A673 (cell line): ENCODE measurements at regions not wholly inside any gene's neighbourhood (a gene's known extent, or its start where the extent isn't known, plus 50 kb on each side); places are given as distances from the start of the nearest gene placed in this dataset.

Experiments used
- BruUV-seq: library from RNA; stranded (reverse); fragments of 400-500 nt; replicated peaks from 2 replicates; lab custom pipeline; 2021; lab: Mats Ljungman, UMichigan
- CTCF ChIA-PET: fragments of 300-600 bp; sonication (Branson Sonifier 250); formaldehyde crosslinking; loops from one replicate; lab custom pipeline; 2022; ENCODE audit warnings: antibody characterized with exemption; lab: Charles Lee
- POLR2A ChIA-PET: fragments of 300-600 bp; sonication (Branson Sonifier 250); formaldehyde crosslinking; loops from one replicate; lab custom pipeline; 2022; ENCODE audit warnings: antibody characterized with exemption; ENCODE audit not compliant: low non-redundant PET; lab: Charles Lee
- DNase-seq: peaks from one replicate; pipeline ENCODE4 v3.0.0-alpha.2; 2015; ENCODE audit warnings: low spot score
- H3K27ac ChIP-seq: fragments of 200-600 bp; sonication (generic); 2 replicates; pipeline ENCODE4 v1.5.1; 2016; ENCODE audit warnings: mixed run types, low read depth, mild to moderate bottlenecking, mixed read lengths, antibody characterized with exemption, low read length; ENCODE audit not compliant: poor library complexity, severe bottlenecking
- H3K27me3 ChIP-seq: fragments of 200-600 bp; sonication (generic); replicated peaks from 2 replicates; pipeline ENCODE4 v1.6.1; 2017; ENCODE audit warnings: mixed run types, low read depth, mild to moderate bottlenecking, mixed read lengths, antibody characterized with exemption, low read length; ENCODE audit not compliant: insufficient read depth, poor library complexity
- H3K36me3 ChIP-seq: fragments of 200-600 bp; sonication (generic); 2 replicates; pipeline ENCODE4 v1.6.1; 2016; ENCODE audit warnings: mixed run types, mild to moderate bottlenecking, mixed read lengths, antibody characterized with exemption, low read length; ENCODE audit not compliant: insufficient read depth, poor library complexity, severe bottlenecking
- H3K4me1 ChIP-seq: fragments of 200-600 bp; sonication (generic); 2 replicates; pipeline ENCODE4 v1.6.1; 2017; ENCODE audit warnings: mixed run types, mild to moderate bottlenecking, mixed read lengths, antibody characterized with exemption, low read length; ENCODE audit not compliant: insufficient read depth, poor library complexity, severe bottlenecking
- H3K4me3 ChIP-seq: fragments of 200-600 bp; sonication (generic); 2 replicates; pipeline ENCODE4 v1.5.1; 2016; ENCODE audit warnings: low read depth, mixed run types, mild to moderate bottlenecking, mixed read lengths, low read length; ENCODE audit not compliant: poor library complexity, severe bottlenecking
- H3K9me3 ChIP-seq: fragments of 200-600 bp; sonication (generic); 2 replicates; pipeline ENCODE4 v1.6.1; 2016; ENCODE audit warnings: mixed run types, low read depth, mild to moderate bottlenecking, mixed read lengths, antibody characterized with exemption, low read length; ENCODE audit not compliant: poor library complexity, severe bottlenecking
- EZH2 ChIP-seq: fragments of 200-600 bp; sonication (generic); IDR thresholded peaks from 2 replicates; pipeline ENCODE4 v1.6.1; 2017; ENCODE audit warnings: borderline replicate concordance, low read depth, mild to moderate bottlenecking, mixed read lengths, antibody characterized with exemption, low read length; ENCODE audit not compliant: poor library complexity, severe bottlenecking
- intact Hi-C: fragments of 100-400 bp; cut with micrococcal nuclease; formaldehyde crosslinking; loops from one replicate; pipeline ENCODE4 v1.10.0; 2022; ENCODE audit not compliant: unreplicated experiment
- TF ChIP-seq, protein P1 (sequence below): fragments of 300-800, 200-600 bp; sonication (generic); conservative IDR thresholded peaks from 2 replicates; pipeline ENCODE4 v1.5.1; 2017; ENCODE audit warnings: low read depth, mild to moderate bottlenecking, antibody characterized with exemption, low read length, moderate library complexity, mixed read lengths

DNA sequence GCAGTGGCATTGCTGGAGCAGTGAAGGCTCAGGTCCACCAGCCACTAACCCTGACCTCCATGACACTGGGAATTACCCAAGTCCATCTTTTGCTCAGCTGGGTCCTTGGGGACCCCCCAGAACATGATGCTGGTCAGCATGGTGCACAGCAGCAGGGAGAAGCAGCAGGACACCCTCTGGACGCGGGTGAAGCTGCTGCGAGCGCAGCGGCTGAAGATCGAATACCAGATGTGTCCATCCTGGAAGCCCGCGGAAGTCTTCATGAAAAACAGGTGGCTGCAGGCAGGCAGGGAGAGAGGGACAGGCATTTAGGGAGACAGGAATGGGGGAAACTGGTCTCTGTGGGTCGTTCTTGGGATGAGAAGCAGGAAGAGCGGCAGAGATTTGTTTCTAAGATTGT is 53.4 kb upstream of the GCSH start:
- BruUV-seq, result no TSS peak
- Histone ChIP-seq H3K36me3 (no peaks in the 10 kb centered on the region), H3K4me1 (no peaks in the 10 kb centered on the region), H3K4me3 (no peak overlapping the region), H3K27me3 (peaks cover 14% of the 10 kb centered on the region), H3K27ac (no peak overlapping the region), H3K9me3 (no peaks in the 10 kb centered on the region)
- ChIA-PET POLR2A (no interaction called here), CTCF (no interaction called here)
- intact Hi-C loops, result no loop called here
- no peak for TF ChIP-seq EZH2
- TF ChIP-seq, protein P1, sequence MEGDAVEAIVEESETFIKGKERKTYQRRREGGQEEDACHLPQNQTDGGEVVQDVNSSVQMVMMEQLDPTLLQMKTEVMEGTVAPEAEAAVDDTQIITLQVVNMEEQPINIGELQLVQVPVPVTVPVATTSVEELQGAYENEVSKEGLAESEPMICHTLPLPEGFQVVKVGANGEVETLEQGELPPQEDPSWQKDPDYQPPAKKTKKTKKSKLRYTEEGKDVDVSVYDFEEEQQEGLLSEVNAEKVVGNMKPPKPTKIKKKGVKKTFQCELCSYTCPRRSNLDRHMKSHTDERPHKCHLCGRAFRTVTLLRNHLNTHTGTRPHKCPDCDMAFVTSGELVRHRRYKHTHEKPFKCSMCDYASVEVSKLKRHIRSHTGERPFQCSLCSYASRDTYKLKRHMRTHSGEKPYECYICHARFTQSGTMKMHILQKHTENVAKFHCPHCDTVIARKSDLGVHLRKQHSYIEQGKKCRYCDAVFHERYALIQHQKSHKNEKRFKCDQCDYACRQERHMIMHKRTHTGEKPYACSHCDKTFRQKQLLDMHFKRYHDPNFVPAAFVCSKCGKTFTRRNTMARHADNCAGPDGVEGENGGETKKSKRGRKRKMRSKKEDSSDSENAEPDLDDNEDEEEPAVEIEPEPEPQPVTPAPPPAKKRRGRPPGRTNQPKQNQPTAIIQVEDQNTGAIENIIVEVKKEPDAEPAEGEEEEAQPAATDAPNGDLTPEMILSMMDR, result no peak
- no peak for DNase-seq

DNA sequence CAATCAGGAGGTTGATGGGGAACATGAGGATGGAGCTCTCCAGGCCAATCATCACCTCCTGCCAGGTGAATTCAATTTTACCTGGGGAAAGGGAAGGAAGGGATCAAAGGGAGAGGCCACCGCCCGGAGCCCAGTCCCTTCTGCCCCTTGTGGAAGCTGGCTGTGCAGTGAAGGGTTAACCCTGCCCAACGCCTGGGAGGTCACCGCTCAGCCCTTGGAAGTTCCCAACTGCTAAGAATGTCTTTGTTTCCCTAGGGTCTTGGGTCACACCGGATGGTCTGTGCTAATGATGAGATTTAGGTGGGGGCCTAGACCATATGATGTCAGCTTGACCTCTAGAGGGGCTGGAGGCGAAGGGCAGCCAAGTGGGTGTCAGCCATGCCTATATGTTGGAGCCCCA is 52.1 kb upstream of the GCSH start:
- no peaks in the 10 kb centered on the region for H3K9me3 ChIP-seq
- peaks cover 14% of the 10 kb centered on the region for H3K27me3 ChIP-seq
- H3K36me3 ChIP-seq, result no peaks in the 10 kb centered on the region
- ChIA-PET POLR2A (no interaction called here), CTCF (no interaction called here)
- BruUV-seq, result no TSS peak
- intact Hi-C loops, result no loop called here
- H3K4me3 ChIP-seq, result no peak overlapping the region
- DNase-seq, result no peak
- H3K4me1 ChIP-seq, result no peaks in the 10 kb centered on the region
- TF ChIP-seq EZH2, result no peak
- TF ChIP-seq, protein P1, result no peak
- no peak overlapping the region for H3K27ac ChIP-seq
